OCI-LY1 (cell line): ENCODE measurements at regions not wholly inside any gene's neighbourhood (a gene's known extent, or its start where the extent isn't known, plus 50 kb on each side); places are given as distances from the start of the nearest gene placed in this dataset.

Source experiments
- H2AFZ ChIP-seq: fragments of 200-600 bp; sonication (generic), shearing (Covaris generic); 2 replicates; pipeline ENCODE4 v1.6.0; 2014; ENCODE audit warnings: antibody characterized with exemption, mild to moderate bottlenecking, low read length
- H3F3A ChIP-seq: fragments of 200-600 bp; sonication (generic), shearing (Covaris generic); 2 replicates; pipeline ENCODE4 v1.6.0; 2014; ENCODE audit warnings: mild to moderate bottlenecking, antibody characterized with exemption, low read length, moderate library complexity; ENCODE audit not compliant: insufficient read depth
- H3K27ac ChIP-seq: fragments of 200-600 bp; sonication (generic); 2 replicates; pipeline ENCODE4 v1.5.1; 2014; ENCODE audit warnings: low read length, mixed run types, mild to moderate bottlenecking, low read depth; ENCODE audit not compliant: poor library complexity, severe bottlenecking
- H3K27me3 ChIP-seq: fragments of 200-600 bp; sonication (generic); 2 replicates; pipeline ENCODE4 v1.6.0; 2014; ENCODE audit warnings: antibody characterized with exemption, mild to moderate bottlenecking, low read length, moderate library complexity; ENCODE audit not compliant: insufficient read depth
- H3K36me3 ChIP-seq: fragments of 200-600 bp; sonication (generic); 2 replicates; pipeline ENCODE4 v1.6.1; 2014; ENCODE audit warnings: mild to moderate bottlenecking, antibody characterized with exemption, low read length, moderate library complexity, mixed read lengths; ENCODE audit not compliant: insufficient read depth
- H3K4me1 ChIP-seq: fragments of 200-600 bp; sonication (generic); 2 replicates; pipeline ENCODE4 v1.5.1; 2014; ENCODE audit warnings: mild to moderate bottlenecking, low read length, moderate library complexity; ENCODE audit not compliant: insufficient read depth, severe bottlenecking
- H3K4me2 ChIP-seq: fragments of 200-600 bp; sonication (generic), shearing (Covaris generic); 2 replicates; pipeline ENCODE4 v1.6.1; 2014; ENCODE audit warnings: low read length
- H3K4me3 ChIP-seq: fragments of 200-600 bp; sonication (generic); 2 replicates; pipeline ENCODE4 v1.5.1; 2014; ENCODE audit warnings: low read length, low read depth, mild to moderate bottlenecking, mixed read lengths; ENCODE audit not compliant: poor library complexity, severe bottlenecking
- H3K79me2 ChIP-seq: fragments of 200-600 bp; shearing (Covaris generic); 2 replicates; pipeline ENCODE4 v1.6.1; 2016; ENCODE audit warnings: mixed run types, low read length, mixed read lengths; ENCODE audit not compliant: insufficient read depth
- H3K9ac ChIP-seq: fragments of 200-600 bp; sonication (generic), shearing (Covaris generic); 2 replicates; pipeline ENCODE4 v1.6.1; 2014; ENCODE audit warnings: mild to moderate bottlenecking, low read length, mixed read lengths
- H3K9me2 ChIP-seq: fragments of 200-600 bp; sonication (generic), shearing (Covaris generic); 2 replicates; pipeline ENCODE4 v1.6.1; 2014; ENCODE audit warnings: low read depth, mild to moderate bottlenecking, low read length, mixed read lengths
- H3K9me3 ChIP-seq: fragments of 200-600 bp; shearing (Covaris generic); 2 replicates; pipeline ENCODE4 v1.6.1; 2014; ENCODE audit warnings: low read length, mixed read lengths
- H4K20me1 ChIP-seq: fragments of 200-600 bp; sonication (generic), shearing (Covaris generic); 2 replicates; pipeline ENCODE4 v1.6.0; 2016; ENCODE audit warnings: mild to moderate bottlenecking, low read length; ENCODE audit not compliant: insufficient read depth
- CTCF ChIP-seq: fragments of 200-600 bp; sonication (generic), shearing (Covaris generic); IDR thresholded peaks from 2 replicates; pipeline ENCODE4 v1.5.1; 2017; ENCODE audit warnings: mild to moderate bottlenecking, antibody characterized with exemption, low read length, moderate library complexity, mixed read lengths
- EZH2 ChIP-seq: fragments of 200-600 bp; sonication (generic), shearing (Covaris generic); IDR thresholded peaks from 2 replicates; pipeline ENCODE4 v1.8.0; 2017; ENCODE audit warnings: borderline replicate concordance, mixed run types, mild to moderate bottlenecking, antibody characterized with exemption, low read length, moderate library complexity, mixed read lengths

DNA sequence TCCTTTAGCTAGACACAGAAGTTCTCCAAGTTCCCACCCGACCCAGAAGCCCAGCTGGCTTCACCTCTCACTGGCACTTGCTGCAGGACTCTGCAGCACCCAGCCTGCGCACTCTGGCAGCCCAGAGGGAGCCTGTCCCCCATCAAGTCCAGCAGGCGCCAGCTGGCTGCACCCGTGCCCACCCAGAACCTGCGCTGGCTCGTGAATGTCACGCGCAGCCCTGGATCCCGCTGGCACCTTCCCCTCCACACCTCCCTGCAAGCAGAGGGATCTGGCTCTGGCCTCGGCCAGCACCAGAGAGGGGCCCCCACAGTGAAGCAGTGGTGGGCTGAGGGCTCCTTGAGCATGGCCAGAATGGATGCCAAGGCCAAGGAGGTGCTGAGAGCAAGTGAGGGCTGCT, 187.6 kb upstream of the HAND2 start:
- H3K4me3 ChIP-seq, result no peak overlapping the region
- H3K4me1 ChIP-seq, result no peaks in the 10 kb centered on the region
- H3K9ac ChIP-seq, result no peak overlapping the region
- no peaks in the 10 kb centered on the region for H3K9me3 ChIP-seq
- H2AFZ ChIP-seq, result no peak overlapping the region
- TF ChIP-seq EZH2 (no peak), CTCF (no peak)
- H3K36me3 ChIP-seq, result no peaks in the 10 kb centered on the region
- H3K27ac ChIP-seq, result no peak overlapping the region
- no peaks in the 10 kb centered on the region for H3K9me2 ChIP-seq
- H3K79me2 ChIP-seq, result no peaks in the 10 kb centered on the region
- no peaks in the 10 kb centered on the region for H3F3A ChIP-seq
- no peak overlapping the region for H3K4me2 ChIP-seq
- H3K27me3 ChIP-seq, result no peaks in the 10 kb centered on the region
- no peaks in the 10 kb centered on the region for H4K20me1 ChIP-seq

DNA sequence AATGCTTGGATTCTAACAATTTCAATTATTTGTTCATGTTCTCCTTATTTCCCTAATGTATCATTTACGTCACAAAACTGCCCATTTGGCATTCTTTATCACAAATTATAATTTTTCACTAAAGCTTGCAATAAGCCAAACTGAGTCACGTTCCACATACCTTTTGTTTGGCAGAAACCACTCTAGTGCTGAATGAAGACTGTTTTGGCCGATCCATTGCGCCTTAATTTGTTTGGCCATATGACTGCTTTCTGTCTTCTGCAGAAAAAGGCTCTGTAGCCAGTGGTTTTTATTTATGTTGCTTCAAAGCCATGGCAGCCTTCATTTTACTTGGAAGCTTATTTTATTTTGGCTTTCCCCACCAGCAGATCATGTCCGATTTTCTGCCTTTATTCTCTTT, 184.4 kb upstream of the HAND2 start:
- H3K9me2 ChIP-seq, result no peaks in the 10 kb centered on the region
- no peaks in the 10 kb centered on the region for H3K36me3 ChIP-seq
- H3K79me2 ChIP-seq, result no peaks in the 10 kb centered on the region
- no peaks in the 10 kb centered on the region for H3K27me3 ChIP-seq
- no peak overlapping the region for H3K27ac ChIP-seq
- TF ChIP-seq CTCF (no peak), EZH2 (no peak)
- no peaks in the 10 kb centered on the region for H4K20me1 ChIP-seq
- no peaks in the 10 kb centered on the region for H3F3A ChIP-seq
- no peaks in the 10 kb centered on the region for H3K9me3 ChIP-seq
- H2AFZ ChIP-seq, result no peak overlapping the region
- no peak overlapping the region for H3K9ac ChIP-seq
- H3K4me1 ChIP-seq, result no peaks in the 10 kb centered on the region
- H3K4me3 ChIP-seq, result no peak overlapping the region
- no peak overlapping the region for H3K4me2 ChIP-seq

- TF ChIP-seq CTCF, result no peak
- no peak for TF ChIP-seq EZH2
- Histone ChIP-seq H3K4me2 (no peak overlapping the region), H3K9ac (no peak overlapping the region), H4K20me1 (no peaks in the 10 kb centered on the region), H3K36me3 (no peaks in the 10 kb centered on the region), H3K79me2 (no peaks in the 10 kb centered on the region), H2AFZ (no peak overlapping the region), H3F3A (no peaks in the 10 kb centered on the region), H3K4me3 (no peak overlapping the region), H3K4me1 (no peaks in the 10 kb centered on the region), H3K9me3 (no peaks in the 10 kb centered on the region), H3K27ac (no peak overlapping the region), H3K27me3 (no peaks in the 10 kb centered on the region), H3K9me2 (no peaks in the 10 kb centered on the region)
Measured at GRCh38 chr4:173713026-173713425, 183.0 kb upstream of the HAND2 start.
